ENCODE measurements at regions not wholly inside any gene's neighbourhood (a gene's known extent, or its start where the extent isn't known, plus 50 kb on each side); places are given as distances from the start of the nearest gene placed in this dataset.
"Not testable (repeated sequence)": the region's sequence is repeated elsewhere in the genome, so short reads cannot be mapped to it uniquely, and the experiment has no call there.

- H3K27me3 ChIP-seq (replicated peaks; ENCODE audit: insufficient read depth), result no peaks in the 10 kb centered on the region
- H3K27ac ChIP-seq, result no peak overlapping the region
- intact Hi-C loops (cut with DNase I), result no loop called here
- TF ChIP-seq POLR2AphosphoS5 (IDR thresholded peaks at IDR 0.05) (no peak), CTCF (IDR thresholded peaks at IDR 0.05) (no peak), POLR2A (IDR thresholded peaks at IDR 0.05) (no peak)
- no peaks in the 10 kb centered on the region for H3K9me3 ChIP-seq
- DNase-seq (ENCODE audit: low spot score), result no peak
- 20% methylated on average over 1 of the region's 1 CpG for WGBS
- no peaks in the 10 kb centered on the region for H3K36me3 ChIP-seq
- H3K4me3 ChIP-seq, result no peak overlapping the region
- no peaks in the 10 kb centered on the region for H3K4me1 ChIP-seq (replicated peaks)
Measured at GRCh38 chrX:125137521-125137920, 182.2 kb upstream of the TEX13C start.

- Histone ChIP-seq H3K27me3 (replicated peaks; ENCODE audit: insufficient read depth) (no peaks in the 10 kb centered on the region), H3K9me3 (no peaks in the 10 kb centered on the region), H3K27ac (no peak overlapping the region), H3K36me3 (no peaks in the 10 kb centered on the region), H3K4me1 (replicated peaks) (no peaks in the 10 kb centered on the region), H3K4me3 (no peak overlapping the region)
- 27% methylated on average over 2 of the region's 2 CpGs for WGBS
- TF ChIP-seq POLR2A (IDR thresholded peaks at IDR 0.05), result no peak
- TF ChIP-seq POLR2AphosphoS5 (IDR thresholded peaks at IDR 0.05), result no peak
- TF ChIP-seq CTCF (IDR thresholded peaks at IDR 0.05), result no peak
- no peak for DNase-seq (ENCODE audit: low spot score)
- intact Hi-C loops (cut with DNase I), result no loop called here
Measured at GRCh38 chrX:125150231-125150630, 169.4 kb upstream of the TEX13C start.

GRCh38 chrX:125151146-125151545 is 168.5 kb upstream of the TEX13C start:
- Histone ChIP-seq H3K4me3 (no peak overlapping the region), H3K4me1 (replicated peaks) (no peaks in the 10 kb centered on the region), H3K9me3 (no peaks in the 10 kb centered on the region), H3K27me3 (replicated peaks; ENCODE audit: insufficient read depth) (no peaks in the 10 kb centered on the region), H3K27ac (no peak overlapping the region), H3K36me3 (no peaks in the 10 kb centered on the region)
- 87% methylated on average over 3 of the region's 3 CpGs for WGBS
- intact Hi-C loops (cut with DNase I), result no loop called here
- no peak for DNase-seq (ENCODE audit: low spot score)
- TF ChIP-seq CTCF (IDR thresholded peaks at IDR 0.05) (no peak), POLR2A (IDR thresholded peaks at IDR 0.05) (no peak), POLR2AphosphoS5 (IDR thresholded peaks at IDR 0.05) (no peak)

- WGBS, result 87% methylated on average over 2 of the region's 2 CpGs
- DNase-seq (ENCODE audit: low spot score), result no peak
- TF ChIP-seq POLR2A (IDR thresholded peaks at IDR 0.05) (no peak), POLR2AphosphoS5 (IDR thresholded peaks at IDR 0.05) (no peak), CTCF (IDR thresholded peaks at IDR 0.05) (no peak)
- no peaks in the 10 kb centered on the region for H3K9me3 ChIP-seq
- H3K36me3 ChIP-seq, result no peaks in the 10 kb centered on the region
- no peaks in the 10 kb centered on the region for H3K27me3 ChIP-seq (replicated peaks; ENCODE audit: insufficient read depth)
- H3K4me1 ChIP-seq (replicated peaks), result no peaks in the 10 kb centered on the region
- H3K27ac ChIP-seq, result no peak overlapping the region
- no peak overlapping the region for H3K4me3 ChIP-seq
- intact Hi-C loops (cut with DNase I), result no loop called here
Measured at GRCh38 chrX:125152011-125152410, 167.7 kb upstream of the TEX13C start.

GRCh38 chrX:125153621-125154020 is 166.1 kb upstream of the TEX13C start:
- H3K4me3 ChIP-seq, result no peak overlapping the region
- WGBS, result 43% methylated on average over 2 of the region's 2 CpGs
- H3K4me1 ChIP-seq (replicated peaks), result no peaks in the 10 kb centered on the region
- no peak overlapping the region for H3K27ac ChIP-seq
- intact Hi-C loops (cut with DNase I), result no loop called here
- no peak for DNase-seq (ENCODE audit: low spot score)
- no peaks in the 10 kb centered on the region for H3K27me3 ChIP-seq (replicated peaks; ENCODE audit: insufficient read depth)
- H3K36me3 ChIP-seq, result no peaks in the 10 kb centered on the region
- H3K9me3 ChIP-seq, result no peaks in the 10 kb centered on the region
- TF ChIP-seq POLR2A (IDR thresholded peaks at IDR 0.05) (no peak), POLR2AphosphoS5 (IDR thresholded peaks at IDR 0.05) (no peak), CTCF (IDR thresholded peaks at IDR 0.05) (no peak)

GRCh38 chrX:125154288-125155257 is 165.1 kb upstream of the TEX13C start:
- H3K27ac ChIP-seq; intact Hi-C loops (cut with DNase I); H3K9me3 ChIP-seq; H3K4me3 ChIP-seq; H3K4me1 ChIP-seq (replicated peaks); H3K27me3 ChIP-seq (replicated peaks; ENCODE audit: insufficient read depth); DNase-seq (ENCODE audit: low spot score); H3K36me3 ChIP-seq: not testable (repeated sequence)
- 88% methylated on average over 23 of the region's 32 CpGs for WGBS

- intact Hi-C loops (cut with DNase I); H3K27ac ChIP-seq; H3K4me1 ChIP-seq (replicated peaks); H3K36me3 ChIP-seq; DNase-seq (ENCODE audit: low spot score); H3K27me3 ChIP-seq (replicated peaks; ENCODE audit: insufficient read depth); H3K9me3 ChIP-seq; H3K4me3 ChIP-seq: not testable (repeated sequence)
- WGBS, result 100% methylated on average over 1 of the region's 41 CpGs
Measured at GRCh38 chrX:125155296-125156033, 164.2 kb upstream of the TEX13C start.

Measured in prostate gland (tissue), 2 donors.